Heart left ventricle (tissue), 16 donors: ENCODE measurements at regions not wholly inside any gene's neighbourhood (a gene's known extent, or its start where the extent isn't known, plus 50 kb on each side); places are given as distances from the start of the nearest gene placed in this dataset.
"Not testable (repeated sequence)": the region's sequence is repeated elsewhere in the genome, so short reads cannot be mapped to it uniquely, and the experiment has no call there.

Experiments
- ATAC-seq, 4 donors: fragments of 200-7000 bp; cut with Tn5 transposase; one replicate each; pipeline ENCODE4 v1.9.1; 2020 to 2022; ENCODE audit warnings: moderate library complexity in 4 of 4, mild to moderate bottlenecking in 3 of 4, moderate number of reproducible peaks in 1 of 4
- DNase-seq, 5 donors: peaks; one replicate each; pipeline ENCODE4 v3.0.0-alpha.2; 2020
- H3K27ac ChIP-seq, 12 donors: fragments of 200-600 bp; sonication (generic) in 4 of 12; one replicate each; pipeline versions ENCODE4 v1.5.0 to v1.8.0; 2016 to 2022; ENCODE audit warnings: mild to moderate bottlenecking in 2 of 12
- H3K27me3 ChIP-seq, 9 donors: fragments of 200-600 bp; sonication (generic) in 2 of 9; one replicate each; pipeline versions ENCODE4 v1.5.1 to v1.8.0; 2016 to 2022; ENCODE audit warnings: mild to moderate bottlenecking in 3 of 9
- H3K36me3 ChIP-seq, 9 donors: fragments of 200-600 bp; sonication (generic) in 2 of 9; one replicate each; pipeline versions ENCODE4 v1.5.0 to v1.8.0; 2018 to 2022; ENCODE audit warnings: mild to moderate bottlenecking in 2 of 9
- H3K4me1 ChIP-seq, 12 donors: fragments of 200-600 bp; sonication (generic) in 4 of 12; one replicate each; pipeline versions ENCODE4 v1.5.0 to v1.8.0; 2016 to 2022; ENCODE audit warnings: mild to moderate bottlenecking in 3 of 12
- H3K4me3 ChIP-seq, 12 donors: fragments of 200-600 bp; sonication (generic) in 4 of 12; one replicate each; pipeline versions ENCODE4 v1.5.0 to v1.8.0; 2017 to 2022; ENCODE audit warnings: mild to moderate bottlenecking in 9 of 12, moderate library complexity in 4 of 12
- H3K9me3 ChIP-seq, 12 donors: fragments of 200-600 bp; sonication (generic) in 4 of 12; one replicate each; pipeline versions ENCODE4 v1.5.0 to v1.8.0; 2016 to 2022; ENCODE audit warnings: mild to moderate bottlenecking in 1 of 12
- POLR2A ChIP-seq, 2 donors: fragments of 450-650 bp; IDR thresholded peaks; one replicate each; pipeline ENCODE4 v1.6.1; 2017; ENCODE audit warnings: antibody characterized with exemption in 2 of 2, mild to moderate bottlenecking in 2 of 2, moderate library complexity in 2 of 2
- WGBS, 4 donors: extraction: QIAGEN DNeasy Blood & Tissue Kit in 2 of 4; methylation state at CpG; one replicate each; pipeline versions ENCODE4 v1.1.5 to v1.1.7; 2013 to 2018; 5-methylcytosine and 5-hydroxymethylcytosine counted together
- intact Hi-C, 10 donors: fragments of 100-400 bp; cut with DNase I; formaldehyde crosslinking; loops; one replicate each; pipeline versions ENCODE4 v1.11.1 to v1.14.2; 2022
- TF ChIP-seq, protein P1 (sequence below), 12 donors: fragments of 200-600 bp; sonication (generic) in 4 of 12; IDR thresholded peaks; one replicate each; pipeline versions ENCODE4 v1.5.0 to v1.8.0; 2018 to 2022; ENCODE audit warnings: antibody characterized with exemption in 12 of 12, mild to moderate bottlenecking in 5 of 12
- donor health status: ischemic (EF 13 %, LVEDD 7.1; RV severe dilation, severe dysfunction).
- donor health status: healthy with polysubstance abuse.
- donor health status: DM: no; HTN: yes; CAD: no.
- donor health status: DM: no; HTN: no; CAD: no.
- donor health status: ischemic (EF 25% LVEDD 6.9; RV normal size, moderate dysfunction).
- donor health status: ischemic (EF 25% LVEDD 5.7; RV mildly dilated, moderate dysfunction).
- donor health status: healthy.
- donor health status: DM: yes; HTN: yes; CAD: no.
- donor health status: ischemic (EF 35%, LVEDD 5.7; RV mildly dilated, moderate dysfunction).
- donor health status: nonischemic (EF 11% LVEDD 7.7; RV severe dilation, severe dysfunction).
- donor health status: DM: yes; HTN: yes; CAD: no.
- donor health status: PGD.
- donor health status: ischemic (EF 29% LVEDD 5.4; RV normal size, mild dysfunction).
- donor health status: nonischemic (EF 23%, LVEDD 6.1; RV moderate dilation, normal function).

GRCh38 chr16:16933861-16934260 is 536.9 kb downstream of the XYLT1 start:
- H3K27ac ChIP-seq: no peak overlapping the region
- ATAC-seq (no peak), DNase-seq (no peak)
- WGBS, 4 donors: 44 to 67% (median 56%) methylated on average over 2 of the region's 2 CpGs
- H3K36me3 ChIP-seq: no peaks in the 10 kb centered on the region
- peaks cover 0 to 21% (median 0%) of the 10 kb centered on the region in 9 donors for H3K27me3 ChIP-seq
- H3K9me3 ChIP-seq: no peaks in the 10 kb centered on the region
- intact Hi-C loops: no loop called here
- TF ChIP-seq, protein P1, sequence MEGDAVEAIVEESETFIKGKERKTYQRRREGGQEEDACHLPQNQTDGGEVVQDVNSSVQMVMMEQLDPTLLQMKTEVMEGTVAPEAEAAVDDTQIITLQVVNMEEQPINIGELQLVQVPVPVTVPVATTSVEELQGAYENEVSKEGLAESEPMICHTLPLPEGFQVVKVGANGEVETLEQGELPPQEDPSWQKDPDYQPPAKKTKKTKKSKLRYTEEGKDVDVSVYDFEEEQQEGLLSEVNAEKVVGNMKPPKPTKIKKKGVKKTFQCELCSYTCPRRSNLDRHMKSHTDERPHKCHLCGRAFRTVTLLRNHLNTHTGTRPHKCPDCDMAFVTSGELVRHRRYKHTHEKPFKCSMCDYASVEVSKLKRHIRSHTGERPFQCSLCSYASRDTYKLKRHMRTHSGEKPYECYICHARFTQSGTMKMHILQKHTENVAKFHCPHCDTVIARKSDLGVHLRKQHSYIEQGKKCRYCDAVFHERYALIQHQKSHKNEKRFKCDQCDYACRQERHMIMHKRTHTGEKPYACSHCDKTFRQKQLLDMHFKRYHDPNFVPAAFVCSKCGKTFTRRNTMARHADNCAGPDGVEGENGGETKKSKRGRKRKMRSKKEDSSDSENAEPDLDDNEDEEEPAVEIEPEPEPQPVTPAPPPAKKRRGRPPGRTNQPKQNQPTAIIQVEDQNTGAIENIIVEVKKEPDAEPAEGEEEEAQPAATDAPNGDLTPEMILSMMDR (IDR thresholded peaks at IDR 0.05): no peak
- TF ChIP-seq POLR2A (IDR thresholded peaks at IDR 0.05): no peak
- H3K4me3 ChIP-seq: no peak overlapping the region
- no peaks in the 10 kb centered on the region for H3K4me1 ChIP-seq

- intact Hi-C loops: no loop called here
- WGBS, 4 donors: 86 to 92% (median 89%) methylated on average over 7 of the region's 7 CpGs
- Histone ChIP-seq H3K4me1 (no peaks in the 10 kb centered on the region), H3K4me3 (no peak overlapping the region), H3K36me3 (no peaks in the 10 kb centered on the region), H3K27me3 (peaks cover 0 to 29% (median 2%) of the 10 kb centered on the region in 9 donors), H3K27ac (no peak overlapping the region), H3K9me3 (no peaks in the 10 kb centered on the region)
- TF ChIP-seq, protein P1 (IDR thresholded peaks at IDR 0.05): no peak
- TF ChIP-seq POLR2A (IDR thresholded peaks at IDR 0.05): no peak
- ATAC-seq: no peak
- no peak for DNase-seq
These were observed 536.1 kb downstream of the XYLT1 start for GRCh38 chr16:16934660-16935059.

DNA sequence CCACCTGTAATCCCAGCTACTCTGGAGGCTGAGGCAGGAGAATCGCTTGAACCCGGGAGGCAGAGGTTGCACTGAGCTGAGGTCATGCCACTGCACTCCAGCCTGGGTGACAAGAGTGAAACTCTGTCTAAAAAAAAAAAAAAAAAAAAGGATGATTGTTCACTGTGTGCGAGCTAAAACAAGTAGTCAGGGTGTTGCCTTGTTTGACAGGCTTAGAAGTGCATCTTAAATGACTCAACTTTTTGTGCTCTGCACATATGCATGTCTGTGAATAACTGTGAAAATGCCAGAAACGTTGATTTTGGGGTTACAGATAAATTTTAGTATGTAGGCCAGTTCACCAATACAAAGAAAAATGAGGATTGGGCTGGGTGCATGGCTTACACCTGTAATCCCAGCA is 534.9 kb downstream of the XYLT1 start:
- ATAC-seq, DNase-seq, H3K9me3 ChIP-seq, H3K4me3 ChIP-seq, H3K4me1 ChIP-seq, H3K36me3 ChIP-seq, intact Hi-C loops, H3K27ac ChIP-seq: not testable (repeated sequence)
- peaks cover 0 to 34% (median 3%) of the 10 kb centered on the region in 9 donors for H3K27me3 ChIP-seq
- 82 to 92% (median 84%) methylated on average over 4 of the region's 4 CpGs for WGBS, 4 donors

DNA sequence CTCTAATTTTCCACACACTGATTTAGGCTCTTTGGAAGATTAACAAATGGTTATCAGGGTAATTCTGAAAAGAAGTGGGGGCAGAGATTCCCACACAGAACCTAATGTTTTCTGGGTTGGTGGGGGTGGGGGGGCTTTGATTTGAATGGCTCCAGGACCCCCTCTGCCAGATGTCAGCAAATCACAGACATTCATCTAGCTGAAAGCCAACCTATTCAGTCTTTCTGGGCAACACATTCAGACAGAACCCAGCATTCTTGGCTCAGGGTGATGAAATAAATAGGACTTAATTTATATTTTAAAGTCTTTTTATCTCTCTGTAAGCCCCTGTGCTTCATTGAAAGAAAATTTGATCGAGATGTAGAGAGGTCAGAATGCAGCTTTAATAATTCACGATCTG is 533.2 kb downstream of the XYLT1 start:
- intact Hi-C loops: no loop called here
- H3K4me1 ChIP-seq: no peaks in the 10 kb centered on the region
- ATAC-seq: no peak
- peaks cover 0 to 38% (median 3%) of the 10 kb centered on the region in 9 donors for H3K27me3 ChIP-seq
- H3K36me3 ChIP-seq: no peaks in the 10 kb centered on the region
- H3K27ac ChIP-seq: no peak overlapping the region
- 47 to 53% (median 50%) methylated on average over 2 of the region's 2 CpGs for WGBS, 4 donors
- TF ChIP-seq POLR2A (IDR thresholded peaks at IDR 0.05): no peak
- TF ChIP-seq, protein P1 (IDR thresholded peaks at IDR 0.05): no peak
- no peaks in the 10 kb centered on the region for H3K9me3 ChIP-seq
- no peak overlapping the region for H3K4me3 ChIP-seq
- DNase-seq: no peak

DNA sequence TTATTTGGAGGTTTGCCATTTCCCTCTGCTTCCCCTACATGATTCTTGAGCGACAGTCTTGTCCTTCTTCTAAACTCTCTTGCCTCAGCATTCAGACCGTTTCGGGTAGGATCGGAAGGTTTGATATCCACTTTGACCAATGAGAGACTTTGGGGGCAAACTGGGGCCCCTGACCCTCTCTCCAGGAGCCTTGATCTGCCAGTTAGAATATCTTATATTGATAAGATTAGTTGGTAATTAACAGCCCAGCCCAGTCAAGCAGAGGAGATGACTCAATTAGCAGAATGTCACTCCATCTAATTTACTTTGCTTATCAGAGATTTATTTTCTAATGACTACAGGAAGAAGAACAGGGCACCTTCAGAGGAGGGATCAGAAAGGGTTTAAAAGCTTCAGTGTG is 532.8 kb downstream of the XYLT1 start:
- TF ChIP-seq, protein P1 (IDR thresholded peaks at IDR 0.05): no peak
- TF ChIP-seq POLR2A (IDR thresholded peaks at IDR 0.05): no peak
- whole genome bisulfite sequencing, 4 donors: 10 to 18% (median 14%) methylated on average over 4 of the region's 4 CpGs
- Histone ChIP-seq H3K27ac (no peak overlapping the region), H3K4me3 (no peak overlapping the region), H3K36me3 (no peaks in the 10 kb centered on the region), H3K4me1 (no peaks in the 10 kb centered on the region), H3K27me3 (peaks cover 0 to 38% (median 3%) of the 10 kb centered on the region in 9 donors), H3K9me3 (no peaks in the 10 kb centered on the region)
- intact Hi-C loops: no loop called here
- DNase-seq: no peak
- no peak for ATAC-seq
